Neural cell (in vitro differentiated cells): ENCODE measurements at regions not wholly inside any gene's neighbourhood (a gene's known extent, or its start where the extent isn't known, plus 50 kb on each side); places are given as distances from the start of the nearest gene placed in this dataset.

Source experiments
- H2AFZ ChIP-seq: fragments of 200-600, 300-800 bp; sonication (generic), shearing (Covaris generic); 2 replicates; pipeline ENCODE4 v1.6.0; 2014; ENCODE audit warnings: low read depth, mild to moderate bottlenecking, antibody characterized with exemption, low read length, moderate library complexity
- H3F3A ChIP-seq: fragments of 200-600 bp; shearing (Covaris generic); 2 replicates; pipeline ENCODE4 v1.6.1; 2016; ENCODE audit warnings: mild to moderate bottlenecking, moderate library complexity, mixed read lengths, antibody characterized with exemption, low read length; ENCODE audit not compliant: insufficient read depth, poor library complexity, severe bottlenecking
- H3K27ac ChIP-seq: fragments of 200-600, 300-800 bp; sonication (generic), shearing (Covaris generic); 2 replicates; pipeline ENCODE4 v1.5.1; 2014; ENCODE audit warnings: mild to moderate bottlenecking, low read length, moderate library complexity
- H3K27me3 ChIP-seq: fragments of 300-800, 200-600 bp; sonication (generic), shearing (Covaris generic); 2 replicates; pipeline ENCODE4 v1.6.0; 2014; ENCODE audit warnings: mild to moderate bottlenecking, low read depth, low read length, moderate library complexity; ENCODE audit not compliant: insufficient read depth
- H3K36me3 ChIP-seq: fragments of 300-800, 200-600 bp; sonication (generic), shearing (Covaris generic); 2 replicates; pipeline ENCODE4 v1.5.1; 2014; ENCODE audit warnings: mild to moderate bottlenecking, antibody characterized with exemption, low read length, moderate library complexity; ENCODE audit not compliant: insufficient read depth
- H3K4me2 ChIP-seq: fragments of 300-800, 200-600 bp; sonication (generic), shearing (Covaris generic); 2 replicates; pipeline ENCODE4 v1.6.0; 2014; ENCODE audit warnings: mild to moderate bottlenecking, low read length
- H3K4me3 ChIP-seq: fragments of 300-800, 200-600 bp; sonication (generic), shearing (Covaris generic); 2 replicates; pipeline ENCODE4 v1.5.1; 2014; ENCODE audit warnings: mild to moderate bottlenecking, low read length, moderate library complexity
- H3K79me2 ChIP-seq: fragments of 200-600 bp; shearing (Covaris generic); replicated peaks from 2 replicates; pipeline ENCODE4 v1.6.0; 2014; ENCODE audit warnings: mild to moderate bottlenecking, low read length, moderate library complexity; ENCODE audit not compliant: insufficient read depth
- H3K9ac ChIP-seq: fragments of 300-800, 200-600 bp; sonication (generic), shearing (Covaris generic); 2 replicates; pipeline ENCODE4 v1.6.1; 2016; ENCODE audit warnings: mild to moderate bottlenecking, low read length, mixed read lengths
- H3K9me2 ChIP-seq: fragments of 200-600 bp; shearing (Covaris generic); 2 replicates; pipeline ENCODE4 v1.6.1; 2016; ENCODE audit warnings: mild to moderate bottlenecking, low read length, mixed read lengths; ENCODE audit not compliant: insufficient read depth
- H3K9me3 ChIP-seq: fragments of 200-600, 300-800 bp; sonication (generic), shearing (Covaris generic); 2 replicates; pipeline ENCODE4 v1.6.1; 2016; ENCODE audit warnings: mild to moderate bottlenecking, mixed run types, low read length, moderate library complexity, mixed read lengths
- H4K20me1 ChIP-seq: fragments of 200-600 bp; shearing (Covaris generic); 2 replicates; pipeline ENCODE4 v1.6.1; 2016; ENCODE audit warnings: mild to moderate bottlenecking, mixed run types; ENCODE audit not compliant: insufficient read depth
- EP300 ChIP-seq: fragments of 450-650 bp; conservative IDR thresholded peaks from 2 replicates; pipeline ENCODE4 v1.6.1; 2014; ENCODE audit warnings: antibody characterized with exemption, mild to moderate bottlenecking, moderate library complexity; ENCODE audit not compliant: poor library complexity, severe bottlenecking
- EZH2 ChIP-seq: fragments of 200-600, 300-800 bp; shearing (Covaris generic), sonication (generic); IDR thresholded peaks from 2 replicates; pipeline ENCODE4 v1.6.1; 2014; ENCODE audit warnings: antibody characterized with exemption, low read length, borderline replicate concordance, mild to moderate bottlenecking; ENCODE audit not compliant: insufficient read depth, poor library complexity, severe bottlenecking
- MXI1 ChIP-seq: fragments of 450-650 bp; conservative IDR thresholded peaks from 2 replicates; pipeline ENCODE4 v1.6.1; 2014; ENCODE audit warnings: antibody characterized with exemption, mild to moderate bottlenecking; ENCODE audit not compliant: poor library complexity, severe bottlenecking
- POLR2AphosphoS5 ChIP-seq: IDR thresholded peaks from 2 replicates; pipeline ENCODE4 v1.6.1; 2012
- RAD21 ChIP-seq: fragments of 450-650 bp; conservative IDR thresholded peaks from 2 replicates; pipeline ENCODE4 v1.6.1; 2014; ENCODE audit warnings: antibody characterized with exemption, mild to moderate bottlenecking, moderate library complexity
- SMC3 ChIP-seq: fragments of 450-650 bp; conservative IDR thresholded peaks from 2 replicates; pipeline ENCODE4 v1.6.1; 2014; ENCODE audit warnings: antibody characterized with exemption, mild to moderate bottlenecking, moderate library complexity; ENCODE audit not compliant: poor library complexity
- TAF1 ChIP-seq: IDR thresholded peaks from 2 replicates; pipeline ENCODE4 v1.6.1; 2012; ENCODE audit warnings: low read depth
- TF ChIP-seq, protein P1 (sequence below): fragments of 450-650 bp; IDR thresholded peaks from 2 replicates; pipeline ENCODE4 v1.5.1; 2014; ENCODE audit warnings: antibody characterized with exemption, mild to moderate bottlenecking, moderate library complexity; ENCODE audit not compliant: poor library complexity, severe bottlenecking
- TF ChIP-seq, protein P2 (sequence below): IDR thresholded peaks from 2 replicates; pipeline ENCODE4 v1.6.1; 2012; ENCODE audit warnings: borderline replicate concordance

DNA sequence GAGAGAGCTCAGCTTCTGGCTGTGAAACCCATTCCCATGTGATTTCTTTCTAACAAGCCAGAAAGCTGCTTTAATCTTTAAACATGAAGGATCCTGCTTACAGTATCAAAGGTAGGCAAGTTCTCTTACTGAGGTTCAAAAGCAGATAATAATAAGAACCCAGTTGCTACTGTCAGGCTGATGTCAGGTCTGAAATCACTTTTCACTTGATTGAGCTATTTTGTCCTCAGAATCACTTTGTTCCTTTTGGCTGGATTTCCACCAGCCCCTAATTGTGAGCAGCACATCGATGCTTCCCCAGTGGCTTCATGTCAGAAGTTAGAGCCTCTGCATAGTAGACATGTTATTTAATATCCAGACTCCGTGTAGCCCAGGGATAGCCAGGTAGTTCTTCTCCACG is 55.8 kb upstream of the CEP295 start:
- Histone ChIP-seq H3K9me3 (no peaks in the 10 kb centered on the region), H3K36me3 (no peaks in the 10 kb centered on the region), H3K79me2 (no peaks in the 10 kb centered on the region), H3F3A (peaks cover 3% of the 10 kb centered on the region), H3K27me3 (no peaks in the 10 kb centered on the region), H2AFZ (no peak overlapping the region), H3K9me2 (no peaks in the 10 kb centered on the region), H3K4me2 (peak overlapping the region; percentile 57), H3K9ac (peak overlapping the region; percentile 6), H4K20me1 (no peaks in the 10 kb centered on the region), H3K4me3 (peak overlapping the region; percentile 45), H3K27ac (peak overlapping the region; percentile 73)
- TF ChIP-seq, protein P1, sequence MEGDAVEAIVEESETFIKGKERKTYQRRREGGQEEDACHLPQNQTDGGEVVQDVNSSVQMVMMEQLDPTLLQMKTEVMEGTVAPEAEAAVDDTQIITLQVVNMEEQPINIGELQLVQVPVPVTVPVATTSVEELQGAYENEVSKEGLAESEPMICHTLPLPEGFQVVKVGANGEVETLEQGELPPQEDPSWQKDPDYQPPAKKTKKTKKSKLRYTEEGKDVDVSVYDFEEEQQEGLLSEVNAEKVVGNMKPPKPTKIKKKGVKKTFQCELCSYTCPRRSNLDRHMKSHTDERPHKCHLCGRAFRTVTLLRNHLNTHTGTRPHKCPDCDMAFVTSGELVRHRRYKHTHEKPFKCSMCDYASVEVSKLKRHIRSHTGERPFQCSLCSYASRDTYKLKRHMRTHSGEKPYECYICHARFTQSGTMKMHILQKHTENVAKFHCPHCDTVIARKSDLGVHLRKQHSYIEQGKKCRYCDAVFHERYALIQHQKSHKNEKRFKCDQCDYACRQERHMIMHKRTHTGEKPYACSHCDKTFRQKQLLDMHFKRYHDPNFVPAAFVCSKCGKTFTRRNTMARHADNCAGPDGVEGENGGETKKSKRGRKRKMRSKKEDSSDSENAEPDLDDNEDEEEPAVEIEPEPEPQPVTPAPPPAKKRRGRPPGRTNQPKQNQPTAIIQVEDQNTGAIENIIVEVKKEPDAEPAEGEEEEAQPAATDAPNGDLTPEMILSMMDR: no peak
- TF ChIP-seq, protein P2, sequence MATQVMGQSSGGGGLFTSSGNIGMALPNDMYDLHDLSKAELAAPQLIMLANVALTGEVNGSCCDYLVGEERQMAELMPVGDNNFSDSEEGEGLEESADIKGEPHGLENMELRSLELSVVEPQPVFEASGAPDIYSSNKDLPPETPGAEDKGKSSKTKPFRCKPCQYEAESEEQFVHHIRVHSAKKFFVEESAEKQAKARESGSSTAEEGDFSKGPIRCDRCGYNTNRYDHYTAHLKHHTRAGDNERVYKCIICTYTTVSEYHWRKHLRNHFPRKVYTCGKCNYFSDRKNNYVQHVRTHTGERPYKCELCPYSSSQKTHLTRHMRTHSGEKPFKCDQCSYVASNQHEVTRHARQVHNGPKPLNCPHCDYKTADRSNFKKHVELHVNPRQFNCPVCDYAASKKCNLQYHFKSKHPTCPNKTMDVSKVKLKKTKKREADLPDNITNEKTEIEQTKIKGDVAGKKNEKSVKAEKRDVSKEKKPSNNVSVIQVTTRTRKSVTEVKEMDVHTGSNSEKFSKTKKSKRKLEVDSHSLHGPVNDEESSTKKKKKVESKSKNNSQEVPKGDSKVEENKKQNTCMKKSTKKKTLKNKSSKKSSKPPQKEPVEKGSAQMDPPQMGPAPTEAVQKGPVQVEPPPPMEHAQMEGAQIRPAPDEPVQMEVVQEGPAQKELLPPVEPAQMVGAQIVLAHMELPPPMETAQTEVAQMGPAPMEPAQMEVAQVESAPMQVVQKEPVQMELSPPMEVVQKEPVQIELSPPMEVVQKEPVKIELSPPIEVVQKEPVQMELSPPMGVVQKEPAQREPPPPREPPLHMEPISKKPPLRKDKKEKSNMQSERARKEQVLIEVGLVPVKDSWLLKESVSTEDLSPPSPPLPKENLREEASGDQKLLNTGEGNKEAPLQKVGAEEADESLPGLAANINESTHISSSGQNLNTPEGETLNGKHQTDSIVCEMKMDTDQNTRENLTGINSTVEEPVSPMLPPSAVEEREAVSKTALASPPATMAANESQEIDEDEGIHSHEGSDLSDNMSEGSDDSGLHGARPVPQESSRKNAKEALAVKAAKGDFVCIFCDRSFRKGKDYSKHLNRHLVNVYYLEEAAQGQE: peak; percentile 55
- TF ChIP-seq SMC3 (no peak), TAF1 (no peak), MXI1 (no peak), EP300 (peak; percentile 95), POLR2AphosphoS5 (peak; percentile 88), RAD21 (peak; percentile 22), EZH2 (no peak)

DNA sequence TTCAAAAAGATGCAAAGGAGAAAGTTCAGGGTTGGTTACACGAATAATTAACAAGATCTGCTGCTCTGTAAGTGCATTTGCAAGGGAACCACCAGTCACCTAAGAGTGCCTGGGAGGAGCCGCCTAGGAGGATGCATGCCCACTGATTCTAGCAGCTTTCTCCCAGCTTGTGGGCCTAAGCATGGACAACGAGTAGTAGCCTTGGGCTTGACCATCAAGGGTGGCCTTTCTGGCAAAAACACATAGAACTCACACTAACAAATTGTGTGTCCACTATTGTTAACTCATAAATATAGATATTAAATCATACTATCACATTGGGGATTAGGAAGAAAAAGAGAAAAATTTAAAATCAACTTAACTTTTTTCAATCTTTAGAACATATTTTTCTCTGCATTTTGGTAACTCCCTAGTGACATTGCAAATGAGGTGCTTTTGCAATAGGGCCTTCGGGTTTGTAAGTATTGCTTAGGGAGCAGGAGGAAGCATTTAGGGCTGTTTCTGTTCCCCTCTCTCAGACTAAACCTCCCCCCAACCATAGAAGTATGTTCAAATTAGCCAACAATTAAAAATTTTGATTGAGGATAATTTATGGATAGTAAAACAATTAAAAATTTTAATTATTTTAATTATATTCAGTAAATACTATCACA is 57.3 kb upstream of the CEP295 start:
- Histone ChIP-seq H3K9ac (no peak overlapping the region), H2AFZ (no peak overlapping the region), H3K36me3 (no peaks in the 10 kb centered on the region), H3F3A (peaks cover 3% of the 10 kb centered on the region), H3K9me2 (no peaks in the 10 kb centered on the region), H3K4me2 (peak overlapping the region; percentile 7), H3K9me3 (no peaks in the 10 kb centered on the region), H3K4me3 (no peak overlapping the region), H3K27me3 (no peaks in the 10 kb centered on the region), H4K20me1 (no peaks in the 10 kb centered on the region), H3K79me2 (no peaks in the 10 kb centered on the region), H3K27ac (peak overlapping the region; percentile 73)
- no peak for TF ChIP-seq POLR2AphosphoS5
- TF ChIP-seq EP300: no peak
- TF ChIP-seq RAD21: no peak
- TF ChIP-seq TAF1: no peak
- TF ChIP-seq, protein P2: no peak
- no peak for TF ChIP-seq EZH2
- TF ChIP-seq, protein P1: no peak
- no peak for TF ChIP-seq MXI1
- TF ChIP-seq SMC3: no peak
